Psoas muscle (tissue), 7 donors: ENCODE measurements at regions not wholly inside any gene's neighbourhood (a gene's known extent, or its start where the extent isn't known, plus 50 kb on each side); places are given as distances from the start of the nearest gene placed in this dataset.

ENCODE experiments used
- ATAC-seq, 4 donors: fragments of 200-7000 bp; cut with Tn5 transposase; one replicate each; pipeline ENCODE4 v1.9.1; 2020; ENCODE audit warnings: moderate library complexity in 3 of 4, mild to moderate bottlenecking in 2 of 4
- DNase-seq, 2 donors: peaks; one replicate each; pipeline ENCODE4 v3.0.0-alpha.2; 2020
- H3K27ac ChIP-seq: fragments of 200-600 bp; one replicate; pipeline ENCODE4 v1.8.0; 2022
- H3K27me3 ChIP-seq, 3 donors: fragments of 200-600 bp in 1 of 3; one replicate each; pipeline versions ENCODE4 v1.6.1 to v1.8.0; 2013 to 2022; ENCODE audit warnings: low read length in 2 of 3, mild to moderate bottlenecking in 2 of 3, moderate library complexity in 1 of 3; ENCODE audit not compliant: insufficient read depth in 3 of 3
- H3K36me3 ChIP-seq, 2 donors: fragments of 200-600 bp in 1 of 2; one replicate each; pipeline versions ENCODE4 v1.6.1 to v1.8.0; 2013 to 2022; ENCODE audit warnings: low read depth in 1 of 2, mild to moderate bottlenecking in 1 of 2, moderate library complexity in 1 of 2; ENCODE audit not compliant: insufficient read depth in 1 of 2
- H3K4me1 ChIP-seq: fragments of 200-600 bp; one replicate; pipeline ENCODE4 v1.8.0; 2022
- H3K4me3 ChIP-seq: fragments of 200-600 bp; one replicate; pipeline ENCODE4 v1.8.0; 2022; ENCODE audit warnings: mild to moderate bottlenecking
- H3K9me3 ChIP-seq: fragments of 200-600 bp; one replicate; pipeline ENCODE4 v1.8.0; 2022
- WGBS, 3 donors: extraction: QIAGEN DNeasy Blood & Tissue Kit; methylation state at CpG; one replicate each; pipeline versions ENCODE4 v1.1.6 to v1.1.7; 2013; 5-methylcytosine and 5-hydroxymethylcytosine counted together
- intact Hi-C, 2 donors: fragments of 100-400 bp; cut with DNase I; formaldehyde crosslinking; loops; one replicate each; pipeline versions ENCODE4 v1.11.0 to v1.14.2; 2022
- TF ChIP-seq, protein P1 (sequence below): fragments of 200-600 bp; IDR thresholded peaks from one replicate; pipeline ENCODE4 v1.8.0; 2022; ENCODE audit warnings: antibody characterized with exemption
- donor health status: healthy with polysubstance abuse.
- donor health status: DM: no; HTN: no; CAD: no; lungs with moderate emphysema.
- donor health status: Bipolar disorder and iron deficiency.
- donor health status: healthy.
- donor health status: DM: yes; HTN: yes; CAD: no.
- donor health status: DM: no; HTN: no; CAD: no.
- donor health status: DM: yes; HTN: yes; CAD: no.

DNA sequence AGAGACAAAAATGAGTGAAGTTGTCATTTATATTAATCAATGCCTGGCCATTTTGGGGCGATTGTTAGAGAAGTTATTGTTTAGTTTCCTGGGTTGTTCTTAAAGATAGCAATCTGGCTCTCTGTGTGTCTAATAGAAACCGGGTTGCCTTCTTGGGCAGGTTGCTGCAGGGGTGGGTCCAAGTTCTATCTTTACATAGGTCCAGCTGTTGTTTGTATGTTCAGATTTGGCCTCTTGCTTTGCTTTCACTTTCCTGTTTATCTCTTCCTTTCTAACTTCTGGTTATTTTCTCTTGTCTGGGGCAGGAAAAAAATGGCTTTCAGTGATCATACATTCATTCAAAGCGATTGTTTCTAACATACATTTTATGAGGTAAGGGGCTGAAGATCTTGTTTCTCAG is 128.4 kb upstream of the NOX3 start:
- Histone ChIP-seq H3K27ac (no peak overlapping the region), H3K9me3 (peaks cover 4% of the 10 kb centered on the region), H3K36me3 (no peaks in the 10 kb centered on the region), H3K27me3 (no peaks in the 10 kb centered on the region), H3K4me1 (no peaks in the 10 kb centered on the region), H3K4me3 (no peak overlapping the region)
- WGBS, 3 donors: 81 to 82% (median 81%) methylated on average over 3 of the region's 3 CpGs
- TF ChIP-seq, protein P1, sequence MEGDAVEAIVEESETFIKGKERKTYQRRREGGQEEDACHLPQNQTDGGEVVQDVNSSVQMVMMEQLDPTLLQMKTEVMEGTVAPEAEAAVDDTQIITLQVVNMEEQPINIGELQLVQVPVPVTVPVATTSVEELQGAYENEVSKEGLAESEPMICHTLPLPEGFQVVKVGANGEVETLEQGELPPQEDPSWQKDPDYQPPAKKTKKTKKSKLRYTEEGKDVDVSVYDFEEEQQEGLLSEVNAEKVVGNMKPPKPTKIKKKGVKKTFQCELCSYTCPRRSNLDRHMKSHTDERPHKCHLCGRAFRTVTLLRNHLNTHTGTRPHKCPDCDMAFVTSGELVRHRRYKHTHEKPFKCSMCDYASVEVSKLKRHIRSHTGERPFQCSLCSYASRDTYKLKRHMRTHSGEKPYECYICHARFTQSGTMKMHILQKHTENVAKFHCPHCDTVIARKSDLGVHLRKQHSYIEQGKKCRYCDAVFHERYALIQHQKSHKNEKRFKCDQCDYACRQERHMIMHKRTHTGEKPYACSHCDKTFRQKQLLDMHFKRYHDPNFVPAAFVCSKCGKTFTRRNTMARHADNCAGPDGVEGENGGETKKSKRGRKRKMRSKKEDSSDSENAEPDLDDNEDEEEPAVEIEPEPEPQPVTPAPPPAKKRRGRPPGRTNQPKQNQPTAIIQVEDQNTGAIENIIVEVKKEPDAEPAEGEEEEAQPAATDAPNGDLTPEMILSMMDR: no peak
- ATAC-seq (no peak), DNase-seq (no peak)
- intact Hi-C loops: no loop called here

DNA sequence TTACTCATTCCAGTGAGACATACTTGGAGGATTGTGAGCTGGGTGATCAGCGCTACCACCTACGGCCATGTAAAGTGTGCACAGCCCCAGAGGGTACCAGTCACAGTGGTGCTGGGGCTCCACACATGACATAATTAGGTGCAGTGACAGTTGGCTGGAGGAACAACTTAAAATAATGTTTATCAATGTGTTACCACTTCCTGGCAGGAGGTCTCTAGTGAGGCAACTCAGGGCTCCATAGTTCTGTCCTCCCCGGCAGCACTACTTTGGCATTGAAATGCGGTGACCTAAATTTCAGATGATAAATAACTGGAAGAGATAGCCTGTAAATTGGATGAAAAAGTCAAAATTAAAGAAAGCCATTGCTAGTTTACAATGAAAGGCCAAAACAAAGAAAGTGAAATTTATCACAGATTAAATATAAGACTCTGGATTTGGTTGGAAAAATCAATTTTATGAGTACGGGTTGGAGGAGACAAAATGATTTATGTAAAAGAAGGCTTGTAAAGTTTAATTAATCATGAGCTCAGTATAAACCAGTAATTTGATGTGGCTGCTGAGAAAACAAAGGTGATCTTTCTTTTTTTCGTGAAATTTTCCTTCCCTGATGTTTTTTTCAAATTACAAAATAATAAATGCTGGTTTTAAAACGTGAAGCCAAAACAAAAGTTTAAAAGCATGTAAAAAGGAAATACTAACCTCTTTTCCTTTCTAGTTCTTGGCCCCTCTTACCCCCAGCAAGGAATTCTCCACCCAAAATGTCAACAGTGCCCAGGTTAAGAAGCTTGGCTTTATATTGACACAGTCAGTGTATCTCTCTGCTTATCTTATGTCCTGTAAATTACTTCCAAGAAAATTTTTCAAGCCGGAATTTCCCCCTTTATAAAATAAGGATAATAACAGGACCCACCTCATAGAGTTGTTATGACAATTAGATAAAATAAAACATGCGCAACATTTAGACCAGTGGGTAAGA is 126.7 kb upstream of the NOX3 start:
- Histone ChIP-seq H3K27me3 (no peaks in the 10 kb centered on the region), H3K36me3 (no peaks in the 10 kb centered on the region), H3K4me3 (no peak overlapping the region), H3K9me3 (no peaks in the 10 kb centered on the region), H3K4me1 (no peaks in the 10 kb centered on the region), H3K27ac (no peak overlapping the region)
- TF ChIP-seq, protein P1: no peak
- ATAC-seq (no peak), DNase-seq (no peak)
- intact Hi-C loops: no loop called here
- WGBS, 3 donors: 79 to 87% (median 79%) methylated on average over 9 of the region's 9 CpGs

DNA sequence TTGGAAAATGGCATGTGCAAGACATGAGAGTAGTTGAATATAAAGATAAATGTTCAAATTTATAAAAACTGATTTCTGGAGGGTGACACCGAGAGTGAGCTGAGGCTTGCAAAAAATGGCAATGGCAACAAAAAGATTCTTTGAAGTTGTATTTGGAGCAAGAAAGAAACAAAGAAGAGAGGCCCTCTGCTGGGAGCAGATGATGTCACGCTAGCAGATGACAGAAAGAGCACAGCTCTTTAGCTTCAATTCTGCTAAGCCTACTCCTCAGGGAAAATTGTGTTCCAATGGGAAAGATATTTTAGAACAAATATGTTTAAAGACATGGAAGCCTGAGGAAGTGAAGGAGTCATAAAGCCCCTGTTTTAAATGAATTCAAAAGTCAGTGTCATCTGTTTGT is 125.3 kb upstream of the NOX3 start:
- ATAC-seq: no peak
- intact Hi-C loops: no loop called here
- TF ChIP-seq, protein P1: no peak
- Histone ChIP-seq H3K27me3 (no peaks in the 10 kb centered on the region), H3K4me3 (no peak overlapping the region), H3K36me3 (no peaks in the 10 kb centered on the region), H3K9me3 (no peaks in the 10 kb centered on the region), H3K4me1 (no peaks in the 10 kb centered on the region), H3K27ac (no peak overlapping the region)
- no peak for DNase-seq
- WGBS, 3 donors: 63 to 69% (median 64%) methylated on average over 2 of the region's 2 CpGs

DNA sequence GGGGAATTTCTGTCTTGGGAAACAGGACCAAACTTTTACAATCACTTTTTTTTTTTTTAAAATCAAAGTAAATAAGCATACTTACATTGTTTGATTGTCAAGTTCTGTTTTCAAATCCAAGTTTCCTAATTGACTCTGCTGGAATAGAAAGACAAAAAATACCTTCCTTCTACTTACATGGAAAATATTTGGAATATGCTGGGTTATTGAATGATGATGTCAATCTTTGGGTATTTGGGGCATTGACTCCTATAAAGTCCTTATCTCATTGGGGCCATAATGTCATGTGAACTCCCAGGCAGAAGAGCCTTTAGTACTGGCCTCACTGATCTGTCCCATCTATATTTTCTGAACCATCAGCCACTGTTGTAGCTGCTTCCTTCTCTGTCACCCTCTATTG is 122.6 kb upstream of the NOX3 start:
- ATAC-seq: no peak
- intact Hi-C loops: no loop called here
- TF ChIP-seq, protein P1: no peak

More for the DNA sequence above, 122.6 kb upstream of the NOX3 start:
- Histone ChIP-seq H3K36me3 (no peaks in the 10 kb centered on the region), H3K9me3 (no peaks in the 10 kb centered on the region), H3K4me1 (no peaks in the 10 kb centered on the region), H3K4me3 (no peak overlapping the region), H3K27me3 (no peaks in the 10 kb centered on the region), H3K27ac (no peak overlapping the region)
- no peak for DNase-seq
